GM18861 (cell line): ENCODE measurements at regions not wholly inside any gene's neighbourhood (a gene's known extent, or its start where the extent isn't known, plus 50 kb on each side); places are given as distances from the start of the nearest gene placed in this dataset.
"Not testable (repeated sequence)": the region's sequence is repeated elsewhere in the genome, so short reads cannot be mapped to it uniquely, and the experiment has no call there.

Experiments
- ATAC-seq: cut with Tn5 transposase; IDR thresholded peaks from one replicate; pipeline ENCODE4 v1.9.1; 2021; ENCODE audit not compliant: unreplicated experiment

GRCh38 chr6:10134185-10134584 lies 280.7 kb downstream of the TFAP2A start:
- ATAC-seq, result not testable (repeated sequence)

GRCh38 chr6:10128721-10129120 lies 286.2 kb downstream of the TFAP2A start:
- no peak for ATAC-seq

DNA sequence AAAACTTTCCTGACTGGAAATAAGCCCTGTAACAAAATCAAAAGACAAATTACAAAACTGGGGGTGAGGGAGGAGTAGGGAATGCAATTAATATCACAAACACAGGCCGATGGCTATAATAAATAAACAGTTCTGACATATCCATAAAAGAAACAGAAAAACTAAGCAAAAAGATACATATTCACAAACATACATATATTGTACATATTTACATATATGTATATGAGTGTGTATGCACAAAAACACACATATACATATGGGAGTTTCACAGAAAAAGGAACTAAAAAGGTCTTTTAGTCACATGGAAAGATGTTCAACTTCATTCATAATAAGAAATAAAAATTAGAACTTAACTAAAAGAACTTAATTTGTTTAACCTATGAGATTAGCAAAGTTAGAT lies 292.7 kb downstream of the TFAP2A start:
- no peak for ATAC-seq

GRCh38 chr6:10112871-10113549 lies 301.9 kb downstream of the TFAP2A start:
- no peak for ATAC-seq

- ATAC-seq, result no peak
Observed at GRCh38 chr6:10111975-10112374, 302.9 kb downstream of the TFAP2A start.

DNA sequence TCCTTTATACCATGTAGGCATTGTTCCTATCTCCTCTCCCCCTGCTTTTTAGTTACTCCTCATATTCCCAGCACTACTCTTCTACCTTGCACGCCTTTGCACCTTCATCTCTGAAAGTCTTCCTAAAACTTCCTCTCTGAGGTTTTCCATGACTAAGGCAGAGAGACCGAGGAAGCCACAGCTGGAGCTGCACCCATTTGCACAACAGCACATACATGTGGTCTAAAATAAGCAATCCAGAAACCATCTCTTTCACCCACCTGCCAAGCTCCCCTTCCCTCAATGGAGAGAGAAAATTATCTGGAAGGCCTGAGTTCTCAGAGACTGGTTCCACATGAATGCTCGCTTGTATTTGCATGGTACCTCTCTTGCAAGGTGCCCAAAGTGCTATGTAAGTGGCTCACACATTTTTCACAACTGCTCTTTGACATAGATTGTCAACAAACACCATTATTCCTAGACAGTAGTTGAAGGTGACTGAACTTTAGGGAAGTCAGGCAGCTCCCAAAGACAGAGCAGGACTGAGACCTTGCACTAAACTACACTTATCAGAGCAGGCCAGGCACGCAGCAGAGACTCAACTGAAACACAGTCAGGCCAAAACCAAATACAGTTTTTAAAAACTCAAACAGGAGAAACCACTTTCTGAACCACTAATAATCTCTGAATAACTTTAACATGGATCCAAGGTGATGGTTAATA lies 313.2 kb downstream of the TFAP2A start:
- no peak for ATAC-seq

- no peak for ATAC-seq
Observed at GRCh38 chr6:10099529-10100140, 315.2 kb downstream of the TFAP2A start.

DNA sequence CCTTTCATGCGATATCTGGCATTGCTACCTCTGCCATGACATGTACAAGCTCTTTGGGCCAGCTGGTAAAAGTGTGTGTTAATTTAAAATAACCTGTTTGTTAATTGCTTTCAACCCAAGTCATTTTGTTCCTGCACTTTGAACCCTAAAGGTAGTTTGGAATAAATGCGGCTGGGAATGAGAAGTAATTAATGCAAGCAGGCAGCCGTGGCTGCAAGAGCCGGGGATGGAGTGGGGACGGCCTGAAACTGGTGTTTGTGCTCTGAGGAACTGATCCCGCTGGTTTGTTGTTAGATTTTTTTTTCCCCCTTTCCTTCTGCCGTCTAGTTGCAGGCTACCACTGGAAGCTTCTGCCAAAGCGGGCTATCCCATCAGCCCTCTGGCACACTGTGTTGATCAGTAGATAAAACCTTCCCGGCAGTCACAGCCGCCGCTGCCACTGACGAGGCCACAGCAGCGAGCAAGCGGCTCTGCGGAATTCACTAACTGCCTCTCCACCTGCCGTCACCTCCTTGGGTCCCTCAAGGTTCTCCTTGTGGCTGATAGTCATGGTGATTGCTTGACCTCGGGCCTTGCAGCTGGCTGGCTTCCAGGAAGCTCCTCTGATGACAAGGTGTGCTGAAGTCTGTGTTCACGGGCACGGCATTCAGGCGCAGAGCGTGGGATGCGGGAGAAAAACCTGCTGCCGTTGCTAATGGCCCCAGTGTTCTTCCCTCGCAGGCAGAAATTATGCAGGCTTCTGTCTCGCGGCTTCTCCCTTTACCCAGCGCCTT lies 315.9 kb downstream of the TFAP2A start:
- ATAC-seq, result no peak

DNA sequence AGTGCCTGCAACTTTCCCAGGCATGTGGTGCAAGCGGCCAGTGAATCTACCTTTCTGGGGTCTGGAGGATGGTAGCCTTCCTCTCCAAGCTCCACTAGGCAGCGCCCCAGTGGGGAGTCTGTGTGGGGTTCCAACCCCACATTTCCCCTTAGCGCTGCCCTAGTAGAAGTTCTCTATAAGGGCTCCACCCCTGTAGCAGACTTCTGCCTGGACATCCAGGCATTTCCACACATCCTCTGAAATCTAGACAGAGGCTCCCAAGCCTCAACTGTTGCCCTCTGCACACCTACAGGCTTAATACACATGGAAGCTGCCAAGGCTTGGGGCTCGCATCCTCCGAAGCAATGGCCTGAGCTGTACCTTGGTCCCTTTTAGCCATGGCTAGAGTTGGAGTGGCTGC lies 321.6 kb downstream of the TFAP2A start:
- no peak for ATAC-seq

DNA sequence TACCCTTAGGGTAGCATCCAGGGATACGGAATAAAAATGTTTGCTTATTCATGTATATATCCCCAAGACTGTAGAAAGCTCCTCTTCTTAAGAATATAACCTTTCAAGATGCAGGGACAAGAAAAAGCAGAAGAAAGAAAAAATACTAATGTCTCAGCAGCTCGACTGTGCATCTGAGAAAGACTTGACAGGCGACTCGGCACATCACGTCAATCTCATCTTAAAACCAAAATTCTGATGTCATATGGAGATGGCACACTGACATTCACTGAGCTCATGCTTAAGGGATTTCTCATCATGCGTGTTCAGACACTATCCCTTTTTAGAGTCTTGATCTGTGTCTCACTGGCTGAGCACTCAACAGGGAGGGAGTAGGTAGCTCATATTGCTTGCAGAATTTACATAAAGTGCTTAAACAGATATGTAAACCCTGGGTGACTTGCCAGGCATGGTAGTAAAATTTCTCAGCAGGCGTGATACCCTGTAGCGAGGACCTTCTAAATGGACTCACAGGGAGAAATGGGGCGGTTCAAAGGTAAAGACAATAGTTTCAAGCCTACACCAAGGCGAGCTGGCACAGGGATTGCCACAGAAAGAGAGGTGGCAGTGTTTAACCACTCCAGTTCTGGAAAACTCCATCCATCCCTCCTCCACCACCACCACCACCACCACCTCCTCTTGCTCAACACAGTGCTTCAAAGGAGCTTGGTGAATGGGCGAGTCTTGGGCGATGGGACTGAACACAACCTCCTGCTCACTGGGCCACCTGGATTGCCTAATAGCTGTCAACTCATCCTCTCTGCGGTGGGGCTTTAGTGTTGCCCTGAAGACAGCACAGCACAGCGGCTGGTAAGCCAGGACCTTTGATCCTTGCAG lies 330.5 kb downstream of the TFAP2A start:
- no peak for ATAC-seq

- no peak for ATAC-seq
Observed at GRCh38 chr6:10082385-10082784, 332.5 kb downstream of the TFAP2A start.

GRCh38 chr6:10081957-10082356 lies 332.9 kb downstream of the TFAP2A start:
- ATAC-seq, result no peak

- ATAC-seq, result no peak
Observed at GRCh38 chr6:10081075-10081474, 333.8 kb downstream of the TFAP2A start.

- no peak for ATAC-seq
Observed at GRCh38 chr6:10080561-10080960, 334.3 kb downstream of the TFAP2A start.

GRCh38 chr6:10078581-10078980 lies 336.3 kb downstream of the TFAP2A start:
- no peak for ATAC-seq

DNA sequence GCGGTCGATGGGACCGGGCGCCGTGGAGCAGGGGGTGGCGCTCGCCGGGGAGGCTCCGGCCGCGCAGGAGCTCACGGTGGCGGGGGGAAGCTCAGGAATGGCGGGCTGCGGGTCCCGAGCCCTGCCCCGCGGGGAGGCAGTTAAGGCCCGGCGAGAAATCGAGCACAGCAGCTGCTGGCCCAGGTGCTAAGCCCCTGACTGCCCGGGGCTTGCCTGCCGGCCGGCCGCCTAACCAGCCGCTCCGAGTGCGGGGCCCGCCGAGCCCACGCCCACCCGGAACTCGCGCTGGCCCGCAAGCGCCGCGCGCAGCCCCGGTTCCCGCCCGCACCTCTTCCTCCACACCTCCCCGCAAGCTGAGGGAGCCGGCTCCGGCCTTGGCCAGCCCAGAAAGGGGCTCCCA lies 340.1 kb downstream of the TFAP2A start:
- ATAC-seq, result not testable (repeated sequence)

- no peak for ATAC-seq
Observed at GRCh38 chr6:10073341-10073740, 341.5 kb downstream of the TFAP2A start.

- ATAC-seq, result no peak
Observed at GRCh38 chr6:10071631-10072220, 343.1 kb downstream of the TFAP2A start.

DNA sequence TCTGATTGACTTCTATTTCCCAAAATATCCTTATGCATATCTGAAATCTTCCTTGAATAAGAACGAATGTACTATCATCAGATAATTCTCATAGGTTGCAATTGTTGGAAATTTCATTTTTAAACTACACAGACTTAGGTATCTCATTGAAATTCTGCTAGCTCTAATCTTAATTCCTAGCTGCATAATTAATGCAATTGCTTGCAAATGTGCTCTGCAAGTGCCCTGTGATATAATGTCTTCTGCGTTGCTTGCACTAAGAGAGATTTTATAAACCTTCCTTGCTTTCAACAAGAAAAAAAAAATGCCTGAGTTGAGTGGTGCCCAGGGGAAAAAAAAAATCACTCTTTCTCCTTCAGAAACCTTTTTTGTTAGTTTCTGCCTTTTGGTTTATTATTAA lies 354.9 kb downstream of the TFAP2A start:
- no peak for ATAC-seq

- no peak for ATAC-seq
Observed at GRCh38 chr6:10054672-10055071, 360.2 kb downstream of the TFAP2A start.
